ENCODE measurements at regions not wholly inside any gene's neighbourhood (a gene's known extent, or its start where the extent isn't known, plus 50 kb on each side); places are given as distances from the start of the nearest gene placed in this dataset.

GRCh38 chr2:14126846-14127245 is 505.7 kb upstream of the LRATD1 start:
- no peak for DNase-seq

GRCh38 chr2:14127765-14128164 is 504.8 kb upstream of the LRATD1 start:
- DNase-seq: no peak

GRCh38 chr2:14132386-14132785 is 500.1 kb upstream of the LRATD1 start:
- DNase-seq: no peak

GRCh38 chr2:14134771-14135170 is 497.7 kb upstream of the LRATD1 start:
- no peak for DNase-seq

GRCh38 chr2:14136030-14136429 is 496.5 kb upstream of the LRATD1 start:
- DNase-seq: no peak

- DNase-seq: no peak
Measured at GRCh38 chr2:14137643-14138042, 494.9 kb upstream of the LRATD1 start.

- no peak for DNase-seq
Measured at GRCh38 chr2:14140009-14140550, 492.4 kb upstream of the LRATD1 start.

- no peak for DNase-seq
Measured at GRCh38 chr2:14143435-14143834, 489.1 kb upstream of the LRATD1 start.

GRCh38 chr2:14148216-14148615 is 484.3 kb upstream of the LRATD1 start:
- no peak for DNase-seq

GRCh38 chr2:14157816-14158215 is 474.7 kb upstream of the LRATD1 start:
- no peak for DNase-seq

- no peak for DNase-seq
Measured at GRCh38 chr2:14180333-14180732, 452.2 kb upstream of the LRATD1 start.

GRCh38 chr2:14182227-14182946 is 450.1 kb upstream of the LRATD1 start:
- DNase-seq: no peak

- DNase-seq: no peak
Measured at GRCh38 chr2:14185906-14186305, 446.6 kb upstream of the LRATD1 start.

GRCh38 chr2:14188446-14188845 is 444.1 kb upstream of the LRATD1 start:
- no peak for DNase-seq

- DNase-seq: no peak
Measured at GRCh38 chr2:14189929-14190328, 442.6 kb upstream of the LRATD1 start.

GRCh38 chr2:14194233-14194632 is 438.3 kb upstream of the LRATD1 start:
- DNase-seq: no peak

GRCh38 chr2:14197293-14197692 is 435.2 kb upstream of the LRATD1 start:
- DNase-seq: no peak

- DNase-seq: no peak
Measured at GRCh38 chr2:14199040-14199439, 433.5 kb upstream of the LRATD1 start.

- no peak for DNase-seq
Measured at GRCh38 chr2:14219306-14219705, 413.2 kb upstream of the LRATD1 start.

GRCh38 chr2:14220101-14220500 is 412.4 kb upstream of the LRATD1 start:
- DNase-seq: no peak

- DNase-seq: no peak
Measured at GRCh38 chr2:14221466-14221865, 411.1 kb upstream of the LRATD1 start.

- no peak for DNase-seq
Measured at GRCh38 chr2:14223576-14223975, 408.9 kb upstream of the LRATD1 start.

- DNase-seq: no peak
Measured at GRCh38 chr2:14231391-14231898, 401.1 kb upstream of the LRATD1 start.

- no peak for DNase-seq
Measured at GRCh38 chr2:14232217-14232616, 400.3 kb upstream of the LRATD1 start.

GRCh38 chr2:14234911-14235310 is 397.6 kb upstream of the LRATD1 start:
- no peak for DNase-seq
